ENCODE measurements at regions not wholly inside any gene's neighbourhood (a gene's known extent, or its start where the extent isn't known, plus 50 kb on each side); places are given as distances from the start of the nearest gene placed in this dataset.

DNA sequence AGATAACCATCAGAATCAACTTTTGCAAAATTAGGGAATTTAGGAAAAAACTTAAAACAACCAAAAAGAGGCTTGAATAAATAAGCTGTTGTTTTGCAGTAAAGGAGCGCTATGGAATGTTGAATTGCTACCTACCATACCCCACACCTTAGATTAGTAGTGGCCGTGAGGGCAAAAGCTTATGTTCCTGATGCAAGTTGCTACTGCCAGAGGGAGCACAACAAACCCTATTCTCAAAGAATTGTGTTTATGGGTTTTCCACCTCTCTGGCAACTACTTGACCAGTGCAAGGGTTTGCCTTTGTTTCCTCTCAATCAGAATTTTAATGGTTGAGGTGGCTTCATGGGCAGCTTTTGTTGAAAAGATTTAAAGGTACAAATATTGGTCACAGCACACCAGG lies 268.1 kb downstream of the LAS1L start:
- Histone ChIP-seq H2BK120ac (replicated peaks; ENCODE audit: low read depth, low read length) (no peak overlapping the region), H3K9me3 (ENCODE audit: insufficient read depth in 2 of 2, low read depth in 1 of 2, low read length in 1 of 2) (no peaks in the 10 kb centered on the region), H2AK5ac (ENCODE audit: low read depth, low read length) (no peak overlapping the region), H4K8ac (ENCODE audit: extremely low read depth, insufficient read depth, low read length) (no peak overlapping the region), H3K27ac (ENCODE audit: low read depth, low read length) (no peak overlapping the region), H4K5ac (ENCODE audit: insufficient read length, low read depth, low read length) (no peak overlapping the region), H3K79me1 (ENCODE audit: low read depth, low read length) (no peaks in the 10 kb centered on the region), H3K4me1 (replicated peaks in 1 of 4; ENCODE audit: control insufficient read depth in 3 of 4, insufficient read depth in 4 of 4, low read length in 3 of 4) (peaks cover 0 to 2% (median 0%) of the 10 kb centered on the region in 4 experiments; a peak in 1 of 7 replicates), H2BK12ac (ENCODE audit: low read depth, low read length) (no peak overlapping the region), H3K18ac (ENCODE audit: extremely low read depth, low read length) (no peak overlapping the region; the same call in 1 of the 2 replicates), H3K23me2 (ENCODE audit: low read depth, low read length) (no peaks in the 10 kb centered on the region), H2BK5ac (ENCODE audit: low read depth, low read length) (no peak overlapping the region), H2AFZ (ENCODE audit: low read length) (no peak overlapping the region), H3K14ac (ENCODE audit: insufficient read length) (no peak overlapping the region), H3K23ac (ENCODE audit: insufficient read length) (no peak overlapping the region), H4K20me1 (replicated peaks in 1 of 2; ENCODE audit: control insufficient read depth in 1 of 2, insufficient read depth in 2 of 2, low read length in 2 of 2) (no peaks in the 10 kb centered on the region), H3K9ac (replicated peaks in 1 of 4; ENCODE audit: extremely low read depth in 1 of 4, low read depth in 3 of 4, low read length in 3 of 4) (no peak overlapping the region), H2BK15ac (ENCODE audit: low read length) (no peak overlapping the region), H3K4me3 (ENCODE audit: extremely low read depth in 1 of 4, insufficient read depth in 2 of 4, low read depth in 3 of 4, low read length in 4 of 4) (no peak overlapping the region), H2BK20ac (ENCODE audit: low read length) (no peak overlapping the region), H3K36me3 (ENCODE audit: control insufficient read depth in 2 of 4, insufficient read depth in 4 of 4, low read length in 3 of 4) (no peaks in the 10 kb centered on the region), H3K4ac (replicated peaks; ENCODE audit: insufficient read length, low read depth, low read length) (no peak overlapping the region), H3K79me2 (ENCODE audit: control insufficient read depth in 1 of 2, insufficient read depth in 2 of 2, low read length in 2 of 2) (no peaks in the 10 kb centered on the region), H3K56ac (replicated peaks; ENCODE audit: insufficient read length, low read depth, low read length) (no peak overlapping the region), H3K27me3 (replicated peaks in 1 of 4; ENCODE audit: control insufficient read depth in 3 of 4, extremely low read depth in 1 of 4, insufficient read depth in 3 of 4, low read length in 3 of 4) (no peaks in the 10 kb centered on the region), H3K4me2 (ENCODE audit: insufficient read depth in 1 of 2, low read depth in 2 of 2, low read length in 2 of 2) (no peak overlapping the region), H4K91ac (replicated peaks; ENCODE audit: insufficient read length, low read length) (no peak overlapping the region)
- CTCF ChIA-PET (ENCODE audit: partially characterized antibody): interaction anchor here (0.7 kb wide), 1 partner anchor 178 kb away, joined by 3 read pairs; no protein-coding TSS in a partner anchor
- WGBS, 2 experiments (ENCODE audit: extremely low coverage in 1 of 2, insufficient coverage in 1 of 2, insufficient read length in 1 of 2, insufficient replicate concordance in 2 of 2, low coverage in 1 of 2, low lambda C conversion rate in 2 of 2, missing lambda C conversion rate in 1 of 2): 71% methylated on average over 2 of the region's 2 CpGs; no CpG with 5 or more reads in 1 of the 2 experiments
- POLR2A ChIA-PET (ENCODE audit: partially characterized antibody): no interaction called here
- FAIRE-seq (peak; percentile 48), DNase-seq (ENCODE audit: low read depth in 1 of 2, low spot score in 2 of 2) (no peak)
- TF ChIP-seq, protein P1, sequence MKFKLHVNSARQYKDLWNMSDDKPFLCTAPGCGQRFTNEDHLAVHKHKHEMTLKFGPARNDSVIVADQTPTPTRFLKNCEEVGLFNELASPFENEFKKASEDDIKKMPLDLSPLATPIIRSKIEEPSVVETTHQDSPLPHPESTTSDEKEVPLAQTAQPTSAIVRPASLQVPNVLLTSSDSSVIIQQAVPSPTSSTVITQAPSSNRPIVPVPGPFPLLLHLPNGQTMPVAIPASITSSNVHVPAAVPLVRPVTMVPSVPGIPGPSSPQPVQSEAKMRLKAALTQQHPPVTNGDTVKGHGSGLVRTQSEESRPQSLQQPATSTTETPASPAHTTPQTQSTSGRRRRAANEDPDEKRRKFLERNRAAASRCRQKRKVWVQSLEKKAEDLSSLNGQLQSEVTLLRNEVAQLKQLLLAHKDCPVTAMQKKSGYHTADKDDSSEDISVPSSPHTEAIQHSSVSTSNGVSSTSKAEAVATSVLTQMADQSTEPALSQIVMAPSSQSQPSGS (IDR thresholded peaks at IDR 0.05; ENCODE audit: low read length): no peak
- TF ChIP-seq NANOG (IDR thresholded peaks at IDR 0.05; ENCODE audit: insufficient read depth, low read depth, low read length, poor library complexity, severe bottlenecking) (no peak), JUND (IDR thresholded peaks at IDR 0.05; ENCODE audit: low read length) (no peak), TBP (IDR thresholded peaks at IDR 0.05; ENCODE audit: low read depth, low read length) (no peak)
